HL-60 (cell line): ENCODE measurements at regions not wholly inside any gene's neighbourhood (a gene's known extent, or its start where the extent isn't known, plus 50 kb on each side); places are given as distances from the start of the nearest gene placed in this dataset.
A peak's percentile ranks its signal among the peaks of the same experiment; 100 is the strongest.

Experiments
- CTCF ChIP-seq: IDR thresholded peaks from one replicate; pipeline ENCODE4 v1.5.1; 2011; ENCODE audit warnings: low read length, control low read depth, inconsistent platforms; ENCODE audit not compliant: insufficient read depth
- SPI1 ChIP-seq: IDR thresholded peaks from 2 replicates; pipeline ENCODE4 v1.6.1; 2012; ENCODE audit warnings: low read depth, mild to moderate bottlenecking, borderline replicate concordance

- TF ChIP-seq SPI1 = no peak
- peak; percentile 60 for TF ChIP-seq CTCF
Measured at GRCh38 chr1:67532452-67533216, 102.4 kb upstream of the SERBP1 start.
